ENCODE measurements at regions not wholly inside any gene's neighbourhood (a gene's known extent, or its start where the extent isn't known, plus 50 kb on each side); places are given as distances from the start of the nearest gene placed in this dataset.

DNA sequence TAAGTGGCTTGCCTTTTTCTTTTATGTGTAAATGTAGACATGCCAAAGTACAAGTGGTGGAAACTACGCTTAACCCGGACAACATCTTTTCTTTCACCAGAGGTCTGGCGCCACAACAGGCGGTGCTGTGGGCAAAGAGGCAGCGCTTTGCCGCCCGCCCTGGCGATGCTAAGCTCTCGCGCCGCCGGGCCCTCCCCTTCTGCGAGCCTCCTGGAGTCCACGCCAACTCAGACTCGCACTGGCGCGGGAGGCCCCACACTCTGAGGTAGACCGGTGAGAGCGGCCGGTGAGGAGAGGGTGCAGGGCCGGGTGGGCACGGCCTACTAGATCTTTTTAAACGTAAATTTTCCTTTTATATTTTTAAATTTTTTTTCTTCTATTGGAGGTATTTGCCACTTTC lies 2253.1 kb upstream of the C9orf72 start:
- Histone ChIP-seq H3K9me3 (no peaks in the 10 kb centered on the region), H3K4me1 (no peaks in the 10 kb centered on the region), H3K27ac (no peak overlapping the region), H3K27me3 (no peaks in the 10 kb centered on the region), H3K4me3 (no peak overlapping the region), H3K36me3 (no peaks in the 10 kb centered on the region)
- TF ChIP-seq, protein P1, sequence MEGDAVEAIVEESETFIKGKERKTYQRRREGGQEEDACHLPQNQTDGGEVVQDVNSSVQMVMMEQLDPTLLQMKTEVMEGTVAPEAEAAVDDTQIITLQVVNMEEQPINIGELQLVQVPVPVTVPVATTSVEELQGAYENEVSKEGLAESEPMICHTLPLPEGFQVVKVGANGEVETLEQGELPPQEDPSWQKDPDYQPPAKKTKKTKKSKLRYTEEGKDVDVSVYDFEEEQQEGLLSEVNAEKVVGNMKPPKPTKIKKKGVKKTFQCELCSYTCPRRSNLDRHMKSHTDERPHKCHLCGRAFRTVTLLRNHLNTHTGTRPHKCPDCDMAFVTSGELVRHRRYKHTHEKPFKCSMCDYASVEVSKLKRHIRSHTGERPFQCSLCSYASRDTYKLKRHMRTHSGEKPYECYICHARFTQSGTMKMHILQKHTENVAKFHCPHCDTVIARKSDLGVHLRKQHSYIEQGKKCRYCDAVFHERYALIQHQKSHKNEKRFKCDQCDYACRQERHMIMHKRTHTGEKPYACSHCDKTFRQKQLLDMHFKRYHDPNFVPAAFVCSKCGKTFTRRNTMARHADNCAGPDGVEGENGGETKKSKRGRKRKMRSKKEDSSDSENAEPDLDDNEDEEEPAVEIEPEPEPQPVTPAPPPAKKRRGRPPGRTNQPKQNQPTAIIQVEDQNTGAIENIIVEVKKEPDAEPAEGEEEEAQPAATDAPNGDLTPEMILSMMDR (IDR thresholded peaks at IDR 0.05) = no peak
- intact Hi-C loops (cut with DNase I) = no loop called here
- DNase-seq (ENCODE audit: low spot score in 2 of 2) = no peak

DNA sequence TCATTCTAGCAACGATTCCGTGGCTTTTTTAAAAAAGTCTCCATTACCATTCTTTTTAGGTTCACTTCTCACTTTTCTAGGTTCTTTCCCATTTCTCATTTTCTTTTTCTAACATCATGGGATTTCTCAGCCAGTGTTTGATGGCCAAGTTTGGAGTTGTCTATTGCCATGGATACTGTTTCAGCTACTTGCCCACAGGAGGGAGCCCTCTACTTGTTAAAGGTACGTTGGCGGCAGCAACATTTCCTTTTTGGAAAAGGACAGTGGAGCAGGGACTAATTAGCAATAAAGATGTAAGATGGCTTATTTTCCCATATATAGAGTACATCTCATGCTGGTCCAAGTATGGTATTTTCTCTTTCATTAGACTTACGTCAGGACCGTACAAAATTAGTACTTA lies 2257.5 kb upstream of the C9orf72 start:
- Histone ChIP-seq H3K27ac (no peak overlapping the region), H3K36me3 (no peaks in the 10 kb centered on the region), H3K27me3 (no peaks in the 10 kb centered on the region), H3K4me3 (no peak overlapping the region), H3K9me3 (no peaks in the 10 kb centered on the region), H3K4me1 (no peaks in the 10 kb centered on the region)
- TF ChIP-seq, protein P1 (IDR thresholded peaks at IDR 0.05) = no peak
- no peak for DNase-seq (ENCODE audit: low spot score in 2 of 2)
- intact Hi-C loops (cut with DNase I) = no loop called here

DNA sequence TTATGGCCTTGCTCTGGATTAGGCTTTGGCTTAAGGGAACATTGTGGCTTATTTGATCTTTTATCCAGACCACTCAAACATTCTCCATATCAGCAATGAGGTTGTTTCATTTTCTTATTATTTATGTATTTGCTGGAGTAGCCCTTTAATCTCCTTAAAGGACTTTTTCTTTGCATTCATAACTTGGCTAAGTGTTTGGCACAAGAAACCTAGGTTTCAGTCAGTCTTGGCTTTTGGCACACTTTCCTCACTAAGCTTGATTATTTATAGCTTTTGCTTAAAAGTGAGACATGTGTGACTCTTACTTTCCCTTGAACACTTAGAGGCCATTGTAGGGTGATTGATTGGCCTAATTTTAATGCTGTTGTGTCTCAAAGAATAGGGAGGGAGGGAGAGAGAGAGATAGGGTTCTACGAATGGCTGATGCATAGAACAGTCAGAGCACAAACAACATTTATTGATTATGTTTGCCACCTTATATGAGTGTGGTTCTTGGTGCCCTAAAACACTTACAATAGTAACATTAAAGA lies 2265.3 kb upstream of the C9orf72 start:
- H3K27ac ChIP-seq = no peak overlapping the region
- DNase-seq (ENCODE audit: low spot score in 2 of 2) = no peak
- intact Hi-C loops (cut with DNase I) = no loop called here
- no peak overlapping the region for H3K4me3 ChIP-seq
- peaks cover 0 to 4% of the 10 kb centered on the region in 2 donors for H3K9me3 ChIP-seq
- no peaks in the 10 kb centered on the region for H3K4me1 ChIP-seq
- TF ChIP-seq, protein P1 (IDR thresholded peaks at IDR 0.05) = no peak
- no peaks in the 10 kb centered on the region for H3K27me3 ChIP-seq
- no peaks in the 10 kb centered on the region for H3K36me3 ChIP-seq

DNA sequence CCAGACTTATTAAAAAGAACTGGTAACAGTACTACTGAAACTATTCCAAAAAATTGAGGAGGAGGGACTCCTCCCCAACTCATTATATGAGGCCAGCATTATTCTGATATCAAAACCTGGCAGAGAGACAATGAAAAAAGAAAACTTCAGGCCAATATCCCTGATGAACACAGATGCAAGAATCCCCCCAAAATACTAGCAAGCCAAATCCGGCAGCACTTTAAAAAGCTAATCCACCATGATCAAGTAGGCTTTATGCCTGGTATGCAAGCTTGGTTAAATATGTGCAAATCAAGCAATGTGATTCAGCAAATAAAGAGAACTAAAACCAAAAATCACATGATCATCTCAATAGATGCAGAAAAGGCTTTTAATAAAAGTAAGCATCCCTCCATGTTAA lies 2271.0 kb upstream of the C9orf72 start:
- Histone ChIP-seq H3K27ac (no peak overlapping the region), H3K27me3 (no peaks in the 10 kb centered on the region), H3K9me3 (peaks cover 0 to 4% of the 10 kb centered on the region in 2 donors), H3K4me3 (no peak overlapping the region), H3K36me3 (no peaks in the 10 kb centered on the region), H3K4me1 (no peaks in the 10 kb centered on the region)
- DNase-seq (ENCODE audit: low spot score in 2 of 2) = no peak
- intact Hi-C loops (cut with DNase I) = no loop called here
- TF ChIP-seq, protein P1 (IDR thresholded peaks at IDR 0.05) = no peak

DNA sequence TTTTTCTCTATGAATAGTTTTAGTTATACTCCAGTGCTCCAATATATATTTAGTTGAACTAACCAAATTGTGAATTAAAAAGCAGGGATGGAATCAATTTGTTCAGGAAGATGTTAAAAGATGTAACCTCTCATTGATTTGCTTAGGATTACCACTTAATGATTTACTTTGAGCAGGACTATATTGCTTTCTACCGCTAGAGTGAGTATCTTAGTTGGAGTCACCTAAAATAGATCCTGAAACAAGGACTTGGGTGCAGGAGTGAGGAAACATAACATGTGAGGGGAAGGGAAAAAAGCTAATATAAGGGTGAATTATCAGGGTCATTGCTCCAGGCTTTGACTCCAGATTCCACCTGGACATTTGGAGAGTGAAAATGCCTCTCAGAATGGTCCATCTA lies 2277.4 kb upstream of the C9orf72 start:
- Histone ChIP-seq H3K4me3 (no peak overlapping the region), H3K27me3 (no peaks in the 10 kb centered on the region), H3K4me1 (no peaks in the 10 kb centered on the region), H3K9me3 (no peaks in the 10 kb centered on the region), H3K36me3 (no peaks in the 10 kb centered on the region), H3K27ac (no peak overlapping the region)
- intact Hi-C loops (cut with DNase I) = no loop called here
- no peak for DNase-seq (ENCODE audit: low spot score in 2 of 2)
- TF ChIP-seq, protein P1 (IDR thresholded peaks at IDR 0.05) = no peak

DNA sequence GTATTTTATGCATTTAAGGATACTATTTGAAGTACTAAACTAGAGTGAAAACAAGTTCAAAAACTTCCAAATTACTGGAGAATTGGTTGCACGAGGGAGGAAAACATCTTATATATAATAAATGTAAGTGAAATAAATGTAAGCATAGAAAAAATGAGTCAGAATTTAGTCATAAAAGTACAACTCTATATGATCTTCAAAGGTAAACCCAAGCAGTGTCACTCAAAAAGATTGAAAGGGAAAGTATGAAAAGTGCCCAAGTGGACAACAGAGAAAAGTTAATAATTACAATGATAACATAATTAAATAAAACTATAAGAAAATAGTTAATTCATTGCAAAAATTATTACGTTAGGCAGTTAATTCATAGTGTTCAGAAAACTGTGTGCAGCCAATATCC lies 2288.5 kb upstream of the C9orf72 start:
- intact Hi-C loops (cut with DNase I) = no loop called here
- Histone ChIP-seq H3K27me3 (no peaks in the 10 kb centered on the region), H3K36me3 (no peaks in the 10 kb centered on the region), H3K9me3 (no peaks in the 10 kb centered on the region), H3K27ac (no peak overlapping the region), H3K4me3 (no peak overlapping the region), H3K4me1 (no peaks in the 10 kb centered on the region)
- TF ChIP-seq, protein P1 (IDR thresholded peaks at IDR 0.05) = no peak
- no peak for DNase-seq (ENCODE audit: low spot score in 2 of 2)

Data from ascending aorta (tissue), 2 donors.